ENCODE measurements at regions not wholly inside any gene's neighbourhood (a gene's known extent, or its start where the extent isn't known, plus 50 kb on each side); places are given as distances from the start of the nearest gene placed in this dataset.

- TF ChIP-seq, protein P1, sequence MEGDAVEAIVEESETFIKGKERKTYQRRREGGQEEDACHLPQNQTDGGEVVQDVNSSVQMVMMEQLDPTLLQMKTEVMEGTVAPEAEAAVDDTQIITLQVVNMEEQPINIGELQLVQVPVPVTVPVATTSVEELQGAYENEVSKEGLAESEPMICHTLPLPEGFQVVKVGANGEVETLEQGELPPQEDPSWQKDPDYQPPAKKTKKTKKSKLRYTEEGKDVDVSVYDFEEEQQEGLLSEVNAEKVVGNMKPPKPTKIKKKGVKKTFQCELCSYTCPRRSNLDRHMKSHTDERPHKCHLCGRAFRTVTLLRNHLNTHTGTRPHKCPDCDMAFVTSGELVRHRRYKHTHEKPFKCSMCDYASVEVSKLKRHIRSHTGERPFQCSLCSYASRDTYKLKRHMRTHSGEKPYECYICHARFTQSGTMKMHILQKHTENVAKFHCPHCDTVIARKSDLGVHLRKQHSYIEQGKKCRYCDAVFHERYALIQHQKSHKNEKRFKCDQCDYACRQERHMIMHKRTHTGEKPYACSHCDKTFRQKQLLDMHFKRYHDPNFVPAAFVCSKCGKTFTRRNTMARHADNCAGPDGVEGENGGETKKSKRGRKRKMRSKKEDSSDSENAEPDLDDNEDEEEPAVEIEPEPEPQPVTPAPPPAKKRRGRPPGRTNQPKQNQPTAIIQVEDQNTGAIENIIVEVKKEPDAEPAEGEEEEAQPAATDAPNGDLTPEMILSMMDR (IDR thresholded peaks at IDR 0.05) = no peak
- no peak for TF ChIP-seq EZH2 (IDR thresholded peaks at IDR 0.05)
Measured at GRCh38 chr7:110119883-110120581, 970.9 kb upstream of the LRRN3 start.

Data from neural progenitor cell (in vitro differentiated cells).